ENCODE measurements at regions not wholly inside any gene's neighbourhood (a gene's known extent, or its start where the extent isn't known, plus 50 kb on each side); places are given as distances from the start of the nearest gene placed in this dataset.

- TF ChIP-seq CTCF (IDR thresholded peaks at IDR 0.05) (no peak), EZH2phosphoT487 (IDR thresholded peaks at IDR 0.05) (no peak)
Observed at GRCh38 chr20:12051206-12052163, 133.8 kb downstream of the BTBD3 start.
